Neural progenitor cell (in vitro differentiated cells): ENCODE measurements at regions not wholly inside any gene's neighbourhood (a gene's known extent, or its start where the extent isn't known, plus 50 kb on each side); places are given as distances from the start of the nearest gene placed in this dataset.

Experiments used
- CTCF ChIP-seq: fragments of 200-600 bp; sonication (generic); IDR thresholded peaks from 2 replicates; pipeline ENCODE4 v1.5.1; 2017; ENCODE audit warnings: antibody characterized with exemption, mild to moderate bottlenecking
- EZH2phosphoT487 ChIP-seq: fragments of 200-600 bp; sonication (generic); IDR thresholded peaks from 2 replicates; pipeline ENCODE4 v1.6.1; 2017; ENCODE audit warnings: antibody characterized with exemption

DNA sequence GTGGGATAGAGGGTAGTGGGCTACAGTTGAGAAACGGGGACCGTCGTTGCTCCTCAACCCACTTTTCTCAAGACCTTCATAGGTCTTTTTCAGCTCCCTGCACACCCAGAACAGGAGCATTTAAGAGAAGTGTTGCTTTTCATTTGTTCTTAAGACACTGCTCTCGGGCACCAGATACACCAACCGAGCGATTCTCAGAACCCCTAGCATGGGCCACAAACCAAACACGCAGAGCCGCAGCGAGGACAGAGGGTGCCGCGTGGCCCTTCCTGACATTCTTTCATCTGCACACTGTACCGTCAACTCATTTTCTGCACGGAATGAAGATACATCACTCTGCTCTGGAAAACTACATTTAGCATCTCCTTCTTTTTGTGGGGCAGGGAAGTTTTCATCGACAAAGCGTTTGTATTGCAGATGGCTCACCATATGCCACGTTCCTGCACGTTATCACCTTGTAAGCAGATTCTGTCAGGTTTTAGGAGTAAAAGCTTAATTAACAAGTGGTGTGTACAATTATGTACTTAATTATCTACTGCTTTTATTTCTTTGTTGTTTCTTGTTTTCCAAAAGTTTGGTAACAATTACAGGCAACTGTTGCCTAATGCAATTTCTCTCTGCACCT is 70.4 kb upstream of the MLN start:
- TF ChIP-seq CTCF = no peak
- TF ChIP-seq EZH2phosphoT487 = no peak
